HG02678 (cell line): ENCODE measurements at regions not wholly inside any gene's neighbourhood (a gene's known extent, or its start where the extent isn't known, plus 50 kb on each side); places are given as distances from the start of the nearest gene placed in this dataset.

ENCODE experiments used
- ATAC-seq: cut with Tn5 transposase; IDR thresholded peaks from one replicate; pipeline ENCODE4 v1.9.1; 2021; ENCODE audit warnings: mild to moderate bottlenecking, moderate library complexity; ENCODE audit not compliant: unreplicated experiment

- ATAC-seq = no peak
Measured at GRCh38 chr10:44326474-44327030, 58.3 kb downstream of the CXCL12 start.

- ATAC-seq = no peak
Measured at GRCh38 chr10:44325596-44326307, 59.1 kb downstream of the CXCL12 start.

GRCh38 chr10:44325157-44325556, 59.7 kb downstream of the CXCL12 start:
- ATAC-seq = no peak

GRCh38 chr10:44323838-44324237, 61.1 kb downstream of the CXCL12 start:
- no peak for ATAC-seq

- ATAC-seq = no peak
Measured at GRCh38 chr10:44322137-44322536, 62.8 kb downstream of the CXCL12 start.

- ATAC-seq = no peak
Measured at GRCh38 chr10:44320756-44321155, 64.1 kb downstream of the CXCL12 start.

- no peak for ATAC-seq
Measured at GRCh38 chr10:44317856-44318255, 67.0 kb downstream of the CXCL12 start.

- no peak for ATAC-seq
Measured at GRCh38 chr10:44316922-44317215, 68.0 kb downstream of the CXCL12 start.

- ATAC-seq = no peak
Measured at GRCh38 chr10:44316187-44316921, 68.5 kb downstream of the CXCL12 start.

- no peak for ATAC-seq
Measured at GRCh38 chr10:44314802-44315460, 70.0 kb downstream of the CXCL12 start.

- ATAC-seq = no peak
Measured at GRCh38 chr10:44313761-44314165, 71.1 kb downstream of the CXCL12 start.

GRCh38 chr10:44312401-44312800, 72.5 kb downstream of the CXCL12 start:
- no peak for ATAC-seq

GRCh38 chr10:44311563-44312051, 73.3 kb downstream of the CXCL12 start:
- ATAC-seq = no peak

- peak; percentile 91 for ATAC-seq
Measured at GRCh38 chr10:44310762-44311562, 73.9 kb downstream of the CXCL12 start.

- ATAC-seq = no peak
Measured at GRCh38 chr10:44309939-44310761, 74.7 kb downstream of the CXCL12 start.

GRCh38 chr10:44309361-44309760, 75.5 kb downstream of the CXCL12 start:
- ATAC-seq = no peak

GRCh38 chr10:44308935-44309334, 76.0 kb downstream of the CXCL12 start:
- ATAC-seq = no peak

GRCh38 chr10:44307691-44308090, 77.2 kb downstream of the CXCL12 start:
- ATAC-seq = no peak

- no peak for ATAC-seq
Measured at GRCh38 chr10:44306762-44307161, 78.1 kb downstream of the CXCL12 start.

- ATAC-seq = no peak
Measured at GRCh38 chr10:44306147-44306710, 78.7 kb downstream of the CXCL12 start.
